ENCODE measurements at regions not wholly inside any gene's neighbourhood (a gene's known extent, or its start where the extent isn't known, plus 50 kb on each side); places are given as distances from the start of the nearest gene placed in this dataset.
"Not testable (repeated sequence)": the region's sequence is repeated elsewhere in the genome, so short reads cannot be mapped to it uniquely, and the experiment has no call there.

DNA sequence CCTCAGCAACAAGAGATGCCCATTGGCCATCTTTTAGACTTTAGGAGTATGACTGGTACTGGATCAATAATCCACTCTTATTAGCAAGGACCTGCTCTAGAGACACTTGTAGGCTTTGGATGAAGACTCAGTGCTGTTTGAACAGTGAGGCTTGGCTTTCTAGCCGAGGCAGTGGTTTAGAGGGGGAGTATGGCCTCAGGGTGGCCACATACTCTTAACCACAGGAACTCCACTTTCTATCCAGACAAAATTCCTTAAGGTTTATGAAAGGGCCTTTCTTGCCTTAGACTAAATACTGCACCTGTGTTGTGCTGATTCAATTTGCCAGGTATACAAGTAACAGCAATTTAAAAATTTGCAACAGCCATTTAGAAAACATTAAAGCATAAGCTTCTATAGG is 1046.3 kb downstream of the DIPK2A start:
- TF ChIP-seq, protein P1, sequence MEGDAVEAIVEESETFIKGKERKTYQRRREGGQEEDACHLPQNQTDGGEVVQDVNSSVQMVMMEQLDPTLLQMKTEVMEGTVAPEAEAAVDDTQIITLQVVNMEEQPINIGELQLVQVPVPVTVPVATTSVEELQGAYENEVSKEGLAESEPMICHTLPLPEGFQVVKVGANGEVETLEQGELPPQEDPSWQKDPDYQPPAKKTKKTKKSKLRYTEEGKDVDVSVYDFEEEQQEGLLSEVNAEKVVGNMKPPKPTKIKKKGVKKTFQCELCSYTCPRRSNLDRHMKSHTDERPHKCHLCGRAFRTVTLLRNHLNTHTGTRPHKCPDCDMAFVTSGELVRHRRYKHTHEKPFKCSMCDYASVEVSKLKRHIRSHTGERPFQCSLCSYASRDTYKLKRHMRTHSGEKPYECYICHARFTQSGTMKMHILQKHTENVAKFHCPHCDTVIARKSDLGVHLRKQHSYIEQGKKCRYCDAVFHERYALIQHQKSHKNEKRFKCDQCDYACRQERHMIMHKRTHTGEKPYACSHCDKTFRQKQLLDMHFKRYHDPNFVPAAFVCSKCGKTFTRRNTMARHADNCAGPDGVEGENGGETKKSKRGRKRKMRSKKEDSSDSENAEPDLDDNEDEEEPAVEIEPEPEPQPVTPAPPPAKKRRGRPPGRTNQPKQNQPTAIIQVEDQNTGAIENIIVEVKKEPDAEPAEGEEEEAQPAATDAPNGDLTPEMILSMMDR (IDR thresholded peaks at IDR 0.05; ENCODE audit: unreplicated experiment) = no peak
- Mint-ChIP-seq H3K4me3 (ENCODE audit: low read depth) (no peak overlapping the region), H3K9me3 (ENCODE audit: low read depth) (peaks cover 13% of the 10 kb centered on the region), H3K4me1 (ENCODE audit: low read depth) (peaks cover 3% of the 10 kb centered on the region), H3K27ac (no peak overlapping the region), H3K27me3 (no peaks in the 10 kb centered on the region), H3K36me3 (ENCODE audit: insufficient read depth) (no peaks in the 10 kb centered on the region)
- DNase-seq (ENCODE audit: low spot score, unreplicated experiment) = no peak

DNA sequence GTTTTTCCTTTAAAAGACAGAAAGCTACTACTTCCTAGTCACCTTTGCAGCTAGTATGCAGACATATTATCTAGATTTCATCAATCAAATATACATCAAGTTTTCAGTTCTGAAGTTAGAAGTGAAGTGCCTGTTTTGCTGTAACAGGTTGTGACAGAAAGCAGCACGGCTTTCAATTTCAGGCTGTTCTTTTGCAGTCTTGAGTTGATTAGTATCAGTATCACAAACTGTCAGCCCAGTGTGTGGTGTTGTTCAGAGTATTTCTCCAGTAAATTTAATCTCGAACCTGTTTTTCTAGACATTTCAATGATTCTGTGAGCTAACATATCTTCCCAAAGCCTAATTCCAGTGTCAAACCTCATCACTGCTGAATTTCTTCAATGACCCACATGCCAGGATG is 1050.8 kb downstream of the DIPK2A start:
- no peaks in the 10 kb centered on the region for H3K4me1 Mint-ChIP-seq (ENCODE audit: low read depth)
- TF ChIP-seq, protein P1 (IDR thresholded peaks at IDR 0.05; ENCODE audit: unreplicated experiment) = no peak
- no peak overlapping the region for H3K27ac Mint-ChIP-seq
- DNase-seq (ENCODE audit: low spot score, unreplicated experiment) = no peak
- no peaks in the 10 kb centered on the region for H3K36me3 Mint-ChIP-seq (ENCODE audit: insufficient read depth)
- H3K9me3 Mint-ChIP-seq (ENCODE audit: low read depth) = peaks cover 4% of the 10 kb centered on the region
- H3K4me3 Mint-ChIP-seq (ENCODE audit: low read depth) = no peak overlapping the region
- H3K27me3 Mint-ChIP-seq = no peaks in the 10 kb centered on the region

DNA sequence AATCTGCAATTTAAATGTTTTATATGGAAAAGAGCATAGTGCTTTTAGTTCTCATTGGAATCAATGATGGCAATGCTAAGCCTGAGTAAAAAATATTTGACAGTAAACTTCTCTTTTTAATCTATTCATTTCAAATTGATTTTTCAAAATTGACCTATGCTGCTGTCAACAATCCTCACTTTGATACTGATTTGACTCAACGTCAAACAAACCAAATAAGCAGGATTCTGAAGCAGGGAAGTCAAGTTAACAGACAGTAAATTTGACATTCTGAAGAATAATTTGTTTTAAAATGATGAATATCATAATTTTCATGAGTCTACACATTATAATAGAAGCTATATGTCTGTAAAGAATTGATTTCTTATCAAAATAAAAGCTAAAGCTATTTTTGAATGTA is 1053.1 kb downstream of the DIPK2A start:
- no peaks in the 10 kb centered on the region for H3K36me3 Mint-ChIP-seq (ENCODE audit: insufficient read depth)
- H3K4me1 Mint-ChIP-seq (ENCODE audit: low read depth) = no peaks in the 10 kb centered on the region
- TF ChIP-seq, protein P1 (IDR thresholded peaks at IDR 0.05; ENCODE audit: unreplicated experiment) = no peak
- no peak overlapping the region for H3K27ac Mint-ChIP-seq
- no peak for DNase-seq (ENCODE audit: low spot score, unreplicated experiment)
- peaks cover 18% of the 10 kb centered on the region for H3K9me3 Mint-ChIP-seq (ENCODE audit: low read depth)
- H3K27me3 Mint-ChIP-seq = no peaks in the 10 kb centered on the region
- no peak overlapping the region for H3K4me3 Mint-ChIP-seq (ENCODE audit: low read depth)

DNA sequence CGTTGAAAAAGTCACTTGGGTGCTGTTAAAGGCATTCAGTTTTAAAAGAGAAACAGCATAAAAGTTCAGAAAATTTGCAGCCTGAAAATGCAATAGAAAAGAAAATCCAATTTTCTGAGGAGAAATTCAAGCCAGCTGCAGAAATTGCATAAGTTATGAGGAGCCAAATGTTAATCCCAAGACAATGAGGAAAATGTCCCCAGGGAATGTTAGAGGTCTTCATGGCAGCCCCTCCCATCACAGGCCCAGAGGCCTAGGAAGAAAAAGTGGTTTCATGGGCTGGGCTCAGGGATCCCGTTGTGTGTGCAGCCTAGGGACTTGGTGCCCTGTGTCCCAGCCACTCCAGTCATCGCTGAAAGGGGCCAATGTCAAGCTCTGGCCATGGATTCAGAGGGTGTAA is 1055.6 kb downstream of the DIPK2A start:
- not testable (repeated sequence) for H3K4me1 Mint-ChIP-seq (ENCODE audit: low read depth); H3K36me3 Mint-ChIP-seq (ENCODE audit: insufficient read depth); DNase-seq (ENCODE audit: low spot score, unreplicated experiment); H3K27ac Mint-ChIP-seq; H3K27me3 Mint-ChIP-seq; H3K4me3 Mint-ChIP-seq (ENCODE audit: low read depth)
- H3K9me3 Mint-ChIP-seq (ENCODE audit: low read depth) = peaks cover 18% of the 10 kb centered on the region

DNA sequence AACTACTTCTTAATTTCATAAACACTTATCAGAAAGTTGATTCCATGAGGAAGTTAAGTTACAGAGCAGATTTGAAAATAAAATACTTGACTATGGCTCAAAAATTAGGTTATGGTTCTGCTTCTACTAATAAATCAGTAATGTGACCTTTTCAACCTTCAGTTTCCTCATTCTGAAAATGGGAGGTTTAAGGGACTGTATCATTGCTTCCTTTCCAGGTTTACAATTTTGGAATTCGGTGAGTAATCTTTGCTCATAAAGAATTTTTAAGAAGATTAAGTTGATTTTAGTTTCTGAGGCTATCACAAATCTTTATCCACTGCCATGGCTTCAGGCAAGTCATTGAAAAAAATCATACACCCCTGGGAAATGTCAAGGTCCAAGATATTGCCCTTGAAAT is 1061.2 kb downstream of the DIPK2A start:
- Mint-ChIP-seq H3K36me3 (ENCODE audit: insufficient read depth) (no peaks in the 10 kb centered on the region), H3K27me3 (no peaks in the 10 kb centered on the region), H3K4me3 (ENCODE audit: low read depth) (no peak overlapping the region), H3K27ac (no peak overlapping the region), H3K9me3 (ENCODE audit: low read depth) (peaks cover 13% of the 10 kb centered on the region), H3K4me1 (ENCODE audit: low read depth) (no peaks in the 10 kb centered on the region)
- TF ChIP-seq, protein P1 (IDR thresholded peaks at IDR 0.05; ENCODE audit: unreplicated experiment) = no peak
- no peak for DNase-seq (ENCODE audit: low spot score, unreplicated experiment)

DNA sequence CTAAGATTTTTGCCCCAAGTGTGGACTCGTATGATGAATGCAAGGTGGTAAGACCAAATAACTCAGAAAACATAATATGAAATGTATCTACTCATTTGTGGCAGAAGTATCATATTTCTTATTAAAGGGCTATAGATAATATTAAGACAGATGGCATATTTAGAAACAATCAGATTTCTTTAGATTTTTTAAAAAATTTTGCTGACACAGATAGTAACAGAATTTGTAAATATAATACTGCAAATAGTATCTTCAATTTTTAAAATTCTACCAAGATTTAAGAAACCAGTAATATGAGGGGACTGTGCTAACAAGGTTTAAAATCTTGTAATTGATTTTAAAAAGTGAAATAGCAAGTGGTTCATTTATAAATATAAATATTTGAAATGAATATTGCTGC is 1064.1 kb downstream of the DIPK2A start:
- Mint-ChIP-seq H3K36me3 (ENCODE audit: insufficient read depth) (no peaks in the 10 kb centered on the region), H3K9me3 (ENCODE audit: low read depth) (no peaks in the 10 kb centered on the region), H3K4me1 (ENCODE audit: low read depth) (no peaks in the 10 kb centered on the region), H3K27ac (no peak overlapping the region), H3K4me3 (ENCODE audit: low read depth) (no peak overlapping the region), H3K27me3 (no peaks in the 10 kb centered on the region)
- TF ChIP-seq, protein P1 (IDR thresholded peaks at IDR 0.05; ENCODE audit: unreplicated experiment) = no peak
- no peak for DNase-seq (ENCODE audit: low spot score, unreplicated experiment)

DNA sequence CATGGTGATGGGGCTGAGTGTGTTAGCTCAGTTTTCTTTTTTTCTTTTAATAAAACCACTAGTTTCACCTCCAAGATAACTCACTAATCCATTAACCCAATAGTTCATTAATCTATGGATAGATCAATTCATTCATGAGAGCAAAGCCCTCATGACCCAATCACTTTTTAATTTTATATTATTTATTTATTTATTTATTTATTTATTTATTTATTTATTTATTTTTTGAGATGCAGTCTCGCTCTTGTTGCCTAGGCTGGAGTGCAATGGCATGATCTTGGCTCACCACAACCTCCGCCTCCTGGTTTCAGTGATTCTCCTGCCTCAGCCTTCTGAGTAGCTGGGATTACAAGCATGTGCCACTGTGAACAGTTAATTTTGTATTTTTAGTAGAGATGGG is 1082.4 kb downstream of the DIPK2A start:
- DNase-seq (ENCODE audit: low spot score, unreplicated experiment); H3K27ac Mint-ChIP-seq; H3K4me1 Mint-ChIP-seq (ENCODE audit: low read depth); H3K4me3 Mint-ChIP-seq (ENCODE audit: low read depth); H3K9me3 Mint-ChIP-seq (ENCODE audit: low read depth); H3K27me3 Mint-ChIP-seq; H3K36me3 Mint-ChIP-seq (ENCODE audit: insufficient read depth): not testable (repeated sequence)

Data from progenitor cell of endocrine pancreas (in vitro differentiated cells).